Islet precursor cell (in vitro differentiated cells): ENCODE measurements at regions not wholly inside any gene's neighbourhood (a gene's known extent, or its start where the extent isn't known, plus 50 kb on each side); places are given as distances from the start of the nearest gene placed in this dataset.
A peak's percentile ranks its signal among the peaks of the same experiment; 100 is the strongest.
"Not testable (repeated sequence)": the region's sequence is repeated elsewhere in the genome, so short reads cannot be mapped to it uniquely, and the experiment has no call there.

ENCODE experiments used
- DNase-seq: peaks from one replicate; pipeline ENCODE4 v3.0.0-alpha.2; 2018

DNA sequence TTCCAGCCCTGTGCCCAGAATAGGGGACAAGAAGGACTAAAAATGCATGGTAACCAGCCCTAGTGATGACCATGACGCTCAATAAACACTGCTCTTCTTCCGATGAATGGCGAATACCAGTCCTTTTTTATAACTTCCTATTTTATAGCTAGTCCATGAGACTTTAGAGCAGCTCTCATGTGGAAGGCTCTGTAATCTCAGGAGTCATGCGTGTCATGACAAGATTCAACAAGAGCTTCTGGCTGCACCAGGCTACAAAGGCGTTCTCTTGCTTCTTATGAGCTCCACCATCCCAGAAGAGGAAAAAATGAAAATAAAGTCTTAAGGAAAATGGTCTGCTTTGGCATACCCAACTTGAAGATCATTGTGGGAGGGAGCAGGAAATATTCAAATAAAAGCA is 141.0 kb downstream of the TMCO5A start:
- no peak for DNase-seq

DNA sequence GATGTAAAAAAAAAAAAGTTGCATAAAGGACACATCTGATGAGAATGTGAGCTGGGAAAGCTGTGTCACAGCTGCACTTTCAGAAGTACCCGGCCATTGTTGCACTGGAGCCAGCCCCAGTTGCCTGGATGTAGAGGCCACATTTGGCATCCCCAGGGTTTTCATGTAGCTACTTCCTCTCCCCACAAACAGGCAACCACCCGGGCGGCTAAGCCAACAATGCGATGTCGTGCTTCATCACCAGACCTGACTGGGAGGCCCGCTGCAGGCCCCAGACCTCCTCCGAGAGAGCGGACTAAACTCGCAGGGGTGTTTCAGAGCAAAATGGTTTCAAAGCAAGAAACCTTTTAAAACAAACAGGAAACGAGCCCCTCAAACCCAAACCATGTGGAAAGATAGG is 142.3 kb downstream of the TMCO5A start:
- DNase-seq, result peak; percentile 55

DNA sequence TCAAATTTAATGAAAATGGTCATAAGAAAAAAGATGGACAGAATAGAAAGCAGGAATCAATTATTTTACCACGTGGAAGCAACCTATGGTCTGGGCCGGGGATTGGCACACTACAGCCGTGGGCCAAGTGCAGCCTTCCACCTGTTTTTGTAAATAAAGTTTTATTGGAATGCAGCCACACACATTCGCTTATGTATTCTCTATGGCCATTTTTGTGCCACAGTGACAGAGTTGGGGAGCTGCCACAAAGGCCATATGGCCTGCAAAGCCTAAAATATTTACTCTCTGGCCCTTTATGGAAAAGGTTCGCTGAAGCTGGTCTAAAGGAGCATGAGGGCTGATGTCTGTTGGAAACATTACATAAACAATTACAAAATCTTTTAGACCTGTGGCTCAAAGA is 144.8 kb downstream of the TMCO5A start:
- DNase-seq, result no peak

DNA sequence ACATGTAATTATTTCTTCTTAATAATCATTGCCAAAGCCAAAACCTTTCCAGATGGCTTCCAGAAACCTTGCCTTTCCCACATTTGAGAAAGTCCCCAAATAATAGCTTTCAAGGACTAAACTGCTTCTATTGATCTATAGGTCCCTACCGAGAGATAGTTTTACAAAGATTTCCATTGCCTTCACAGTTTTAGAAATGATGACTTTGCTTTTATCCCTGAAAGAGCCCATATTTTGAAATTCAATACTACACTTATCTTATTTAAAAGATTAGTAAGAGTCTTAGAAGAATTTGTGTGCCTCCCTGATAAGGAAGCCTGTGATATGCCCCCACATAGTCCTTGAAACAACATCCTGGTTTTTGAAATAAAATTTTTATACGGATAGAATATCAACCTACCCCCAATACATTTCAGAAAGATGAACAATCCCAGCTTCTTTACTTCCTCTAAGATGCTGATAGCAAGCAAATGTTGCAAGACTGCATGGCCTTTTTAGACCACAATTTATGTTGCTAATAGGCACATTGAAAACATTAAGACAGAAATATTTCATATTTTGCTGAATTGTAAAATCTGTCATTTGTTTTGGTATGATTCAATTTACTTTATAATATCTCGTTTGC is 146.3 kb downstream of the TMCO5A start:
- DNase-seq, result no peak

DNA sequence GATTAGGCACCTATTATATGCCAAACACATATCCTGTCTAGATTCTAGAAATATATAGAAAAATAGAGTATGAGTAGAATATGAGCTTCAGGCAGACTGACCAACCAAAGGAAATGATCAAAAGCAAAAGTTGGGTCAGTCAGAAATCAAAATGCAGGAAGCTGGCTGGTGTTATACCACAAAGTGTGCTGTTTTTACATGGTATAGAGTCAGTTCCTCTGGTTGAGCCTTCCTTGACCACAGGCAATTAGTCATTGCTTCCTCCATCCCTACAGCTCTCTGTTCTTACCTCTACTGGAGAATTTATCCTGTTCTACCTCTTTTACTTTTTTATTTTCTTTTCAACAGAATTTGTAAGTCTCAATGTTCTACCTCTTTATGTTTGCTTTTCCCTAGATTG is 149.8 kb downstream of the TMCO5A start:
- DNase-seq, result no peak

DNA sequence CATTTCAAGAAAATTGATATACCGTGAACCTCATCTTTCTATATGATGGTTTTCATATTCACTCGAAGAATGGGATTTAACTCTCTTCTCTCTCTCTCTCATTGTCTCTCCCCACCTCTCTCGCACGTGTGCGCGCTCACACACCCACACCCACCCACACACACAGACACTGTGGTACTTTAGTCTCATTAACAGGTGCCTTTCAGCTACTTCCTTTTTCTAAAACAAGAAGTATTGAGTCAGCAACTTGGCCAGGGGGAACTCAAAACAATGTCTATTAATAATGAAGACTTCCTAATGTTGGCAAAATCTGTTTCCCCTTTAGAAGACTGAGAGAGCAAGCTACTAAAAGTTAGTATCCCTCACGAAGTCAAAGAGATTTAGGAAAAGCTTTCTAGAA is 150.7 kb downstream of the TMCO5A start:
- no peak for DNase-seq

DNA sequence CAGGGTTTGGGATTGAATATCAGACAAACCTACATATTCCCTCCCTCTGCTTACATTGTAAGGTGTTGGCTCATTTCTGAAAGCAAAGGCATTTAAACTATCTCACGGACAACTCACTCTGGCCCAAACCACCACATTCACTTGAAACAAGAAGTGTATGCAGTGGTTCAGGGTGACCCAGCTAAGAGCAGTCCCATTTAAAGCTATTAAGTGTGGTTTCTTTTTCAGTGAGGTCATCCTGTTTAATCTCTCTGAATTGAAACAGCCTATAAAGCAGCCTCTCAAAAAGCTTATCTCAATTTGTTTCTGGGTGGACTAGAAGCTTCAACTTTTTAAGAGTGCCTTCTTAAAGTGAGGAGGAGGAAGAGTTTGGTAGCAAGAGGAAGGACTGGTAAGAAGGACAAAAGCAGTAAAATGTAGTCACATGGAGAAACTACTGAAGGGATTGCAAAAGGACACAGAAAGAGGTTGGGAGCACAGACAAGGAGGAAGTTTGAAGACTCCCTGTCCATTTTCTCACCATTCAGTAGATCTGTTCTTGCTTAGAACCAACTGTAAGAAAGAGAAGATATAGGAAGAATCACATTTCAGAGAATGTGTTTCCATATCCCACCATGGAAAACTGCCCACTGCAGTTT is 151.6 kb downstream of the TMCO5A start:
- peak; percentile 74 for DNase-seq

DNA sequence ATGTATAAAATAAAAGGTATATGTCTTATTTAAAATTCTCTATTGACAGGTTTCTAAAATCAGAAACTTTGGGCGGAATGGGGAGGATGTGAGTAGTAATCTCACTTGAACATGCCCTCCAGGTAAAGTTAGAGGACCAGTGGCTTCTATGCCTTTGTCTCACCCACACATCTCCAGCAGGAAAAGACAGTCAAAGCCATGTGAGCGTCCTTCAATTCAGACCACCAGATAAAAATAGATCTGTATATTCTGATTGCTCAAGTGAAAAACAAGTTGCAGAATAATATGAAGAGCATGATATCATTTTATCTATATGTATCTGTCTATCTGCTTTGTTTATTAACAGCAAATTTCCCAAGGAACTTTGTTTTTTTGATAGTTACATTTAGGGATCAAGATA is 152.2 kb downstream of the TMCO5A start:
- DNase-seq, result no peak

DNA sequence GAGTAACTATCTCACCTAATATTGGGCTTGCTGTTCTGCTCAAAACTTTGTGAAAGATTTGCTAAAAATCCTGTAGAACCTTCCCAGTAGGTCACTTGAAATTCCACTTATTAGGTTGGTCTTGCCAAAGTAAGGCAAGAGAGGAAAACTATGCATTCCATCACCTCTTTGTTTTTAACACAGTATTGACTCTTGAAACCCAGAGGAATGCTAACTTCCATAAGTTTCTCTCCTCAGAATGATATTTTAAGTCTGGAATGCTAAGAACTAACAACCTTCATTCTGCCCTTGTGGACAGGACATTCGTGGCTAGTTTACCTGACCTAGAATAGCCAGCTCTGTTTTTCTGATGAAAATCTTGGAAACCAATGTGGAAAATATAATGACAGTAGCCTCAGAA is 154.5 kb downstream of the TMCO5A start:
- no peak for DNase-seq

DNA sequence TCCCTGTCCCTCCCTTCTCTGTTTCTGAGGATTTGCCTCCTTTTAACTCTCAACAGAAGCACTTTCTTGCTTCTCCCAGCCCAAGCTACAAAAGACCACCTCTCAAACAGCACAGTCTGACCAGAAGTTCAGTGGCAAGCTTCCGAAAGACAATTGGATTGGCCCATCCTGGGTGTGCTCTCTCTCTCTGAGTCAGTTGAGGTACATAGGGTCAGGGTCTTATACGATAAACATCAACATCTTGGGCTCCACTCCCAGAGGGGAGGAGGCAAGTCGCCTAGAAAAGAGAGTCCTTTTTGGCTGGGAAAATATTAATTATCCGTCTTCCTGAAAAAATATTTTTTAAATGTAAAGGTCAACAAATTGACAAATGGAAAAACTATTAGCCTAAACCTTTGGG is 155.8 kb downstream of the TMCO5A start:
- no peak for DNase-seq

DNA sequence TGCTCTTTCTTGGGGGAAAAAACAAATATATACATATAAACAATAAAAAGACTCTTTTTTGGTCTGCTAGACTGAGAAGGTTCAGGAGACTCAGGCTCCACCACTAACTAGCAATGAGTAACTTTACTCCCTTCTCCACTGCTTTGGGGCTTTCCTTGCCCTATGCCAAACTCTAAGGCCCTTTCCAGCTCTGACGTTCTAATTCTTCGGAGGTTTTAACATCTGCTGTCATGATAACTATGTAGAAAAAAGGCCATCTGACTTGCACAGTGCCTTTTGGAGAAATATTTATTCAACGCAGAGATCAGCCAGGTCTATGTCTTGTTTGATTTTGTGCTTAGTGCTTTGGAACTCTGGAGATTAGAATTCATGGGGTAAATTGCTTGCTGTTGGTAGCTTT is 156.2 kb downstream of the TMCO5A start:
- no peak for DNase-seq

DNA sequence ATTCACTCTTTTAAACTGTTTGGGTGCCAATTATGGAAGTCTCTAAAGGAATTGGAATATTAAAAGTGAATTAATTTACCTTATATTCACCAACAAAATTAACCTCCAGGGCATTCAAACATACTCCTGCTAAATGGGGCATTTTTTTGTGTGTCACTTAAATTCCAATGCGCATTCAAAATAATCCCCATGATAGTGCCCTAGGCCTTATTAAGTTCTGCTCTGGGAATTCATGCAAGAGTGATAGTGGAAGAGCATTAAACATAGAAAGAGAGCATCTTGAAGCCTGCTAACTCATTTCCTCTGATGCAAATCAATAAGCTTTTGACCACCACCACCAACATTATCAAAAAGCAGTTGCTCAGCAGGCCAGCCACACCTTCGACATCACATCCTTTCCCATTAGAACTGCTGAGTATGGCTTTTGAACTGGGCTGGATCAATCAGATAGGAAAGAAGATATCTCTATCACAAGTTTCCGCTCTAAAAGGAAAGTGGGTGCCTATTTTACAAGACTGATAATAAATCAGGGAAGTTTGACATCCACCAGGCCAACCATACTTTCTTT is 156.7 kb downstream of the TMCO5A start:
- no peak for DNase-seq

DNA sequence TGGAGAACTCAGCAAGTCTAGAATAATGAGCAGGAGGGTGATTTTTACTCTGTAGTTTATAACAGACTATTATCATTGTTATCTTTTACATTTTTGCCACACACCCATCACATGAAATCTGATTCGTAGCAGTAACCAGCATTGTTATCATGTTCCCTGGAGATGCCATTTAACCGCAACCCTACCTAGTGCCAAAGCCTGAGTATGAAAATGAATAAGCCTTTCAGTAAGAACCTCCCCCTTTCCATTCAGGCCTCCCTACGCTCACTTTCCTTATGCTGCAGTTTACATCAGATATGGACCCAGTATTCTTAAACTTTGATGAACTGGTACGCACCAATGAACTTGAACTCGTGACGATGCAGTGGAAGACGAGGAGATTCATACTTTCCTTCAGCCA is 158.7 kb upstream of the SPRED1 start:
- DNase-seq, result no peak

DNA sequence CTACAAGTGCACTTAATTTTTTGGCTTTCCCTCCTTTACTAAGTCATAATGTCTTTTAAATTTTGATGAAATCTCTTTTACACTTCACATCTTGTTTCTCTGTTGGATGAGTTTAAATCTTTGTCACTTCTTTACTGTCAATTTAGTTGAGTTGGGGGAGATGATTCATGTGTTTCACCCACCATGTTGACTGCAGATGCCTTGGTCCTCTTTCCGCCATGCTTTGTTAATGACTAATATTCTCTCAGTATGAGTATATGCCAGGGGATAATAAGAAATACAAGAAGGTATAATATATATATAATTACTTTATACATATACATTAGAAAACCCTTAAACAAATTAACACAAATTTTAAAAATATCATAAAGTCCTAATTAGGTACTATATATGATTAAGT is 149.7 kb upstream of the SPRED1 start:
- DNase-seq, result no peak

DNA sequence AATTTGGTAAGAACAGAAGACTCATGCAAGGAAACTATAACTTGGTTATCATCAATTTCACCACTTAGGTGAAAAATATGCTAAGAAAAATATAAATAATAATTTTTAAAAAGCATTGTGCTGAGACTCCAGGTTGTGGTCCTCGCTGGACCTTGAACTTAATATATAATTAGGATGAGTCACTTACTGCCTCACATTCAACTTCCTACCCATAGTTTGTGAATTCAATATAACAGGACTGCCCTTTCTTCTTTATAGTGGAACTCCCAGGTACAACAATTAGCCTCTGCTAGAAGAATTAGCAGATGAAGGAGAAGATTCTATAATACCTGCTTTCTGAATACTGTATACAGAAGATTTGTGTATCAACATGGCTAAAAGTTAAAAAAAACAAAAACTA is 149.1 kb upstream of the SPRED1 start:
- DNase-seq, result no peak

DNA sequence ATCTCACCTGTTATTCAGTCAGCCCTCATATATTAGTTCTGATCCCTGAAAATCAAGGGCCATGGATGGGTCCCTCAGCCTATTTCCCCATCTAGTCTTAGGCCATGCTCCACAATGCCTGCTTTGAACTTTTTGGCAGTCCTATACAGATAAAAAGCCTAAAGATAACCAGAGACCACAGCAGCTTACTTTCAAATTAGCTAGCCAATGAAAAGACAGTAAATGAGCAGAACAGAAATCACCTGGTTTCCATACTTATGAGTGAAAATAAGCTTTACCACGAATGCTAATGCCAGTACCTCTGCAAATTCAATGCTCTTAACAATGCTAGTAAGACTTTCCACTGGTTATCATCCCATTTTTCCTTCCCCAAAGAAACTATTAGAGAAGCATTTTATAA is 141.6 kb upstream of the SPRED1 start:
- no peak for DNase-seq

DNA sequence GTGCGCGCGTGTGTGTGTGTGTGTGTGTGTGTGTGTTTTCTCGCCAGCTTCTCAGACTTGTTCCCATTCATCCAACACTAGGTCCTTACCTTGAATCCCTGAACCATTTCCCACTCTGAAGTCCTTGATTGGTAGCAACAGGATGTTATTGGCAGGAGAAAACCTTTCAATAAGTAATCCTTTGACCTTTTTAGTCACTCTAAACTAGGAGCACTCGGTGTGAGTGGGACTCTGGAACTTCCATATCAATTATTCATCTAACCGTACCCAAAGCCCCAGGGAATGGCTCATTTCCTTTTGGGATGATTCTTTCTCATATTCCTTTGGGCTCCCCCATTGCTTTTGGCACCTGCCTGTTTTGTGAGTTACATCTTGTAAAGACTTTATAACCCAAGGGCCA is 140.2 kb upstream of the SPRED1 start:
- no peak for DNase-seq

DNA sequence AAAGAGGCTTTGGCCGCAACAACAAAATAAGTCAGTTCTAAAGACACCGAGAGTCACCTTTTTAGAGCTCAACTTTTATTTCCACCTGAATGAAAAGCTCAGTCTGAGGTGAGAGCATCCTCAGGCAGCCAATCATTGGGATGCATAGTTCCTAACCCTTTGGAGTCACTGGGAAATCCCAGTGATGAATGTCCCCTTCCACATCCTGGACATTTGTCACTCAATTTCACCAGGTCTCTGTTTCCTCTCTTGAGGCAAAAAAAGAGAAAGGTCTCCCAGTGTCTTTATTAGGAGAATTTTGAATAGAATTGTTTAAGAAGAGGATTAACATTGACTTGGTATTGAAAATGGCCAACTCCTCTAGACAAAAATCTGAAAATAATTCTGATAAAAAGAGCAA is 137.5 kb upstream of the SPRED1 start:
- no peak for DNase-seq

DNA sequence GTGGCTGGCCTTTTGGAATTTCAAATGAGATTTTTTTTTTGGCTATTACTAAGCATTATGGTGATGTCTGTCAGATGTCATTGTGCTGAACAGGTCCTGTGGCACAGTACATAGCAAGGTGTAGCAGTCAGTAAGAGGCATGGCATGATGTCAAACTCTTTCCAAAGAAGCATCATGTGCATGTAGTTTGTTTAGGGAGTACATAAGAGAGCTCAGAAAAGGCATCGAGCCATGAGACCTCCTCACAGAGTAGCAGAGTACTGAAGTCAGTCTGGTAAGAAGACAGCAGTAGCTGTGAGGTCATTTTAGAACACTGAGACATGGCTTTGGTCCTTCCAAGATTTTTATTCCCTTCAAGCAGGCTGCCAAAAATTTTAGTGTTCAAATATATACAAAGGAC is 134.9 kb upstream of the SPRED1 start:
- no peak for DNase-seq

DNA sequence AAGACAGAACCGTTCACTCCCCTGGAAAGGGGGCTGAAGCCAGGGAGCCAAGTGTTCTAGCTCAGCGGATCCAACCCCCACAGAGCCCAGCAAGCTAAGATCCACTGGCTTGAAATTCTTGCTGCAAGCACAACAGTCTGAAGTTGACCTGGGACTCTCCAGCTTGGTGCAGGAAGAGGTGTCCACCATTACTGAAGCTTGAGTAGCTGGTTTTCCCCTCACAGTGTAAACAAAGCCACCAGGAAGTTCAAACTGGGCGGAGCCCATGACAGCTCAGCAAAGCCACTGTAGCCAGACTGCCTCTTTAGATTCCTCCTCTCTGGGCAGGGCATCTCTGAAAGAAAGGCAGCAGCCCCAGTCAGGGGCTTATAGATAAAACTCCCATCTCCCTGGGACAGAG is 132.8 kb upstream of the SPRED1 start:
- not testable (repeated sequence) for DNase-seq

DNA sequence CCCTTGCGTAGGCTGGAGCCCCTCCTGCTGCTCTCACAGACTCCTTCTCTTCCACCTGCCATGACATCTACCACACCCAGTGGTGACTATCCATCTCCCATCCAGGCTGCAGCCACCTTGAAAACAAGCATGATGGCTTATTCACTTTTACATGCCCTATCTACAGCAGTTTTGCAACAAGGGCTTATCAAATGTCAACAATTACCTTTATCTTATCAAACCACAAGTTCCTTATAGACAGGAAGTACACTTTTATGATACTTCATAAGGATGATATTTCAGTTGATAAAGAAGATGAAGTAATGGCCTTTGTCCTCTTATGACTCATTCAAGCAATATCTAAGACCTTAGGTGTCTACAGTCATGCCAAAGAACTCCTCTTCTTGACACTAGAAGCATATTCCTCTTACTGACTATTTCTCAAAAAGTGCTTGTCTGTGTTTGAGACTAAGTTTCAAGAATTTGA is 125.3 kb upstream of the SPRED1 start:
- no peak for DNase-seq

DNA sequence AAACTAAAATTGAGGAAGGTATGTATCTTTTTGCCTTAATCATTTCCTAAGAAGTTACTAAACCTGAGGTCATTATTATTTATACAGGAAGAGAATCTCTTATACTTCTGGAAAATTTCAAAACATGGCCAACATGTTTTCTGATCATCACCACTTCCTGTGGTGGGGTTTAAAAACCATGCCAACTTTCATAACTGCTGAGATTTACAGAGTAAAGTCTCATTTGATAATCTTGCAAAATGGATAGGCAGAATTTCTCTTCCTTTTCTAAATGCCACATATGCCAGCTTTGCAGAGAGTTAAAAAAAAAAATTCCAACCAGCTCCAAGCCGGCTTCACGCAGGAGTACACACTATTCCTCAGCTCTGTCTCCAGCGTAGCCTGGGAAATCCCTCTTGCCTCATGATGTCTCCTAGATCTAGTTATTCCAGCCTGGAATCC is 124.3 kb upstream of the SPRED1 start:
- no peak for DNase-seq

DNA sequence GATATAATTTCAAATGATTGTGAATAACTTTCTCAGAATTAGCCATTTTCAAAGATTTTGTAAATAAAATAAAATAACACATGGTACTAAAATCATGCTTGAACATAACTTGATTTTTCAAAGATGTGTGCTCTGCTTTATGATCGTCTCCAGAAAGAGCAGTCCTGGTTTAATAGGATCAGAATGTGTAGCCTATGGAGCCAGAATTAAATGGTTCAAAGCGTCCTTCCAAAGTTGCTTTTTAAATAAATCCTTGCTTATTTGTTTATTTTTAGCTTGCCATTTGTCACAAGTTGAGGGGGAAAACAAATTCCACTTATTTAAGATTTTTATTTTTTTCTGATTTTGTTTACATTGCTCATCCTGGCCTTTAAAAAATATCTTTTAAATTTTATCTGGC is 123.7 kb upstream of the SPRED1 start:
- DNase-seq, result no peak

DNA sequence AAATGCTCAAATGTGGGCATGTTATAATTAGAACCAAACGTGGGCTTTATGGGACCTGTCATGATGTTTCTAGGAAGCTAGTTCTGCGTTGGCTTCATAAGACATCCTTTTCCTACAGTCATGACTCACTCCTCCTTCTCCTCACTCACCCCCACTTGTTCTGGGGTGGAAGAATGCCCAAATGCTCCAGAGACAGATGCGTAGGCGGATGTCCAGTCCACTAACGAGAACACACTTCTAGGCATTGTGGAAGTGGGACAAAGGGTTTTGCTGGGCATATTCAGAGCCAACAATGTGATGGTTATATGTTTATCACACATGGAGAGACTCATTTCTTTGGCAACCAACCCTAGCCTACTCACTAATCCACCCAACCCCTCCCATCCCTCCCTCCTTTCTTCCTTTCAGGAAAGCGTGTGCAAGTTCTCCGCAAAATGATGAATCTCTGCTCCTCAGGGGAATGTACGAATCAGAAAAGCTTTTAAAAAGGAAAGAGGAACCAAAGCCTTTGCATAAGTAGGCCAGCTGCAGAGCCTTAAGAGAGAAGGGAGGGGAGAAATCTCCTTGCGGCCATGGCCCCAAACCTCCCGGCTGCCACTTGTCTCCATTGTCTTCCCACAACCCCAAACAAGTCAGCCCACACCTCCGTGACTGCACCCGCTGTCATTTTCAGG is 123.0 kb upstream of the SPRED1 start:
- no peak for DNase-seq
